GM12878 (cell line): ENCODE measurements at regions not wholly inside any gene's neighbourhood (a gene's known extent, or its start where the extent isn't known, plus 50 kb on each side); places are given as distances from the start of the nearest gene placed in this dataset.

Experiments
- ATAC-seq: fragments of 200-7000 bp; cut with Tn5 transposase; 3 replicates; pipeline ENCODE4 v1.9.1; 2020; ENCODE audit warnings: mild to moderate bottlenecking, moderate library complexity
- BruUV-seq: library from RNA; stranded (reverse); fragments of 400-500 nt; replicated peaks from 2 replicates; lab custom pipeline; 2021; lab: Mats Ljungman, UMichigan
- CTCF ChIA-PET: fragments of 300-600 bp; sonication (Branson Sonifier 250); formaldehyde crosslinking; extraction: SDS; loops from one replicate; lab custom pipeline; 2021; ENCODE audit warnings: inconsistent platforms; lab: Yijun Ruan, JAX
- POLR2A ChIA-PET: fragments of 350-600 bp; formaldehyde crosslinking; extraction: SDS; loops from one replicate; lab custom pipeline; 2021; ENCODE audit warnings: inconsistent platforms; lab: Charles Lee
- RAD21 ChIA-PET: fragments of 300-600 bp; sonication (Branson Sonifier 250); formaldehyde crosslinking; loops from one replicate; lab custom pipeline; 2023; ENCODE audit warnings: antibody characterized with exemption; ENCODE audit not compliant: unreplicated experiment; lab: Charles Lee
- SMC1A ChIA-PET: fragments of 300-600 bp; sonication (Branson Sonifier 250); formaldehyde crosslinking; loops from one replicate; lab custom pipeline; 2023; ENCODE audit not compliant: unreplicated experiment, uncharacterized antibody; lab: Charles Lee
- DNase-seq: peaks from one replicate; pipeline ENCODE4 v3.0.0-alpha.2; 2011; ENCODE audit warnings: low read depth, low spot score
- FAIRE-seq: peaks from 3 replicates; lab custom pipeline; 2011; peaks lifted over from hg19 to GRCh38; lab: Jason Lieb, UNC
- H2AFZ ChIP-seq: 2 replicates; pipeline ENCODE4 v1.6.0; 2011; ENCODE audit warnings: low read depth, low read length, control low read depth; ENCODE audit not compliant: control insufficient read depth
- H3K27ac ChIP-seq: 2 replicates; pipeline ENCODE4 v1.5.1; 2011; ENCODE audit warnings: control low read depth; ENCODE audit not compliant: control insufficient read depth, insufficient read depth
- H3K27me3 ChIP-seq, 2 experiments: replicated peaks in 1 of 2; 2 replicates each; pipeline versions ENCODE4 v1.6.0 to v1.6.1; 2011; ENCODE audit warnings: low read length in 1 of 2; ENCODE audit not compliant: control insufficient read depth in 2 of 2, insufficient read depth in 2 of 2
- H3K36me3 ChIP-seq, 2 experiments: 2 replicates each; pipeline ENCODE4 v1.5.1; 2011; ENCODE audit warnings: low read length in 1 of 2; ENCODE audit not compliant: control insufficient read depth in 2 of 2, insufficient read depth in 2 of 2
- H3K4me1 ChIP-seq: 2 replicates; pipeline ENCODE4 v1.6.1; 2011; ENCODE audit warnings: mild to moderate bottlenecking, low read length, moderate library complexity, mixed read lengths; ENCODE audit not compliant: control insufficient read depth, insufficient read depth
- H3K4me2 ChIP-seq: 2 replicates; pipeline ENCODE4 v1.6.0; 2011; ENCODE audit warnings: control low read depth; ENCODE audit not compliant: control insufficient read depth, insufficient read depth
- H3K4me3 ChIP-seq: fragments of 200-600 bp; sonication (generic); 2 replicates; pipeline ENCODE4 v1.5.1; 2016
- H3K79me2 ChIP-seq: 2 replicates; pipeline ENCODE4 v1.6.0; 2011; ENCODE audit warnings: low read length; ENCODE audit not compliant: control insufficient read depth, insufficient read depth
- H3K9ac ChIP-seq: 2 replicates; pipeline ENCODE4 v1.8.0; 2011; ENCODE audit warnings: low read length, control low read depth, mixed read lengths; ENCODE audit not compliant: control insufficient read depth, insufficient read depth
- H3K9me3 ChIP-seq: replicated peaks from 3 replicates; pipeline ENCODE4 v1.5.1; 2011; ENCODE audit warnings: mild to moderate bottlenecking, low read length; ENCODE audit not compliant: control insufficient read depth, insufficient read depth
- H4K20me1 ChIP-seq: 2 replicates; pipeline ENCODE4 v1.6.0; 2011; ENCODE audit not compliant: control insufficient read depth, insufficient read depth
- ESRRA ChIP-seq: IDR thresholded peaks from 2 replicates; pipeline ENCODE4 v1.6.1; 2012; ENCODE audit warnings: mild to moderate bottlenecking, low read length, improper control_type of control experiment
- JUNB ChIP-seq: IDR thresholded peaks from 2 replicates; pipeline ENCODE4 v1.6.1; 2016; ENCODE audit warnings: antibody characterized with exemption, mild to moderate bottlenecking
- JUND ChIP-seq: IDR thresholded peaks from 2 replicates; pipeline ENCODE4 v1.6.1; 2012; ENCODE audit warnings: low read depth, mild to moderate bottlenecking, low read length, improper control_type of control experiment, moderate library complexity
- MTA2 ChIP-seq: fragments of 450-650 bp; IDR thresholded peaks from 2 replicates; pipeline ENCODE4 v1.6.1; 2016; ENCODE audit warnings: low read depth, mild to moderate bottlenecking, moderate library complexity
- PBX3 ChIP-seq: IDR thresholded peaks from 2 replicates; pipeline ENCODE4 v1.6.1; 2011; ENCODE audit warnings: mild to moderate bottlenecking, low read depth, low read length, moderate library complexity; ENCODE audit not compliant: insufficient replicate concordance
- TAF1 ChIP-seq: IDR thresholded peaks from 2 replicates; pipeline ENCODE4 v1.6.1; 2011; ENCODE audit warnings: mild to moderate bottlenecking, low read depth, low read length, borderline replicate concordance
- USF2 ChIP-seq: IDR thresholded peaks from 2 replicates; pipeline ENCODE4 v1.6.1; 2011; ENCODE audit warnings: low read depth, low read length, improper control_type of control experiment, borderline replicate concordance
- WGBS: methylation state at CpG from one replicate; pipeline ENCODE4 v1.1.6; 2016; ENCODE audit warnings: low lambda C conversion rate; ENCODE audit not compliant: insufficient replicate concordance, insufficient coverage; ENCODE audit errors: missing lambda C conversion rate; 5-methylcytosine and 5-hydroxymethylcytosine counted together
- in situ Hi-C: fragments of 300-500 bp; cut with MboI; formaldehyde crosslinking; loops from 9 replicates; pipeline ENCODE4 v1.14.3; 2018; ENCODE audit warnings: mixed read lengths
- intact Hi-C: fragments of 100-400 bp; cut with micrococcal nuclease; formaldehyde crosslinking; loops from one replicate; pipeline ENCODE4 v1.14.2; 2022; ENCODE audit not compliant: unreplicated experiment

GRCh38 chr11:86119906-86120305 is 51.0 kb upstream of the PICALM start:
- H3K4me1 ChIP-seq = peaks cover 29% of the 10 kb centered on the region
- no peak for ATAC-seq
- no peaks in the 10 kb centered on the region for H4K20me1 ChIP-seq
- H3K4me2 ChIP-seq = no peak overlapping the region
- no peak for FAIRE-seq
- no peak overlapping the region for H3K27ac ChIP-seq
- no peak for DNase-seq
- no TSS peak for BruUV-seq
- H2AFZ ChIP-seq = no peak overlapping the region
- no peaks in the 10 kb centered on the region for H3K36me3 ChIP-seq
- ChIA-PET RAD21 (no interaction called here), CTCF (interaction anchor here (4.6 kb wide), 1 partner anchor 52 kb away, joined by 45 read pairs; the partner anchor contains the start of gene PICALM), SMC1A (interaction anchor here (1.2 to 1.5 kb wide), 2 partner anchors 11 to 81 kb away, joined by 3 to 5 read pairs; no protein-coding TSS in a partner anchor), POLR2A (no interaction called here)
- H3K9ac ChIP-seq = no peak overlapping the region
- TF ChIP-seq JUNB (no peak), USF2 (no peak)
- WGBS = 92% methylated on average over 1 of the region's 1 CpG
- intact Hi-C loops = loop anchor here (5.0 kb wide), 1 partner anchor 92 kb away; no protein-coding TSS in a partner anchor
- no peaks in the 10 kb centered on the region for H3K79me2 ChIP-seq
- H3K9me3 ChIP-seq = no peaks in the 10 kb centered on the region
- no peak overlapping the region for H3K4me3 ChIP-seq
- no peaks in the 10 kb centered on the region for H3K27me3 ChIP-seq
- in situ Hi-C loops = no loop called here

GRCh38 chr11:86119077-86119476 is 50.2 kb upstream of the PICALM start:
- ChIA-PET SMC1A (interaction anchor here (1.2 to 5.0 kb wide), 5 partner anchors 13 to 82 kb away, joined by 3 to 75 read pairs (median 30); partner anchors contain the start of gene PICALM), CTCF (interaction anchor here (4.6 kb wide), 1 partner anchor 52 kb away, joined by 45 read pairs; the partner anchor contains the start of gene PICALM), POLR2A (no interaction called here), RAD21 (interaction anchor here (1.5 to 2.2 kb wide), 2 partner anchors 19 to 100 kb away, joined by 4 to 7 read pairs; no protein-coding TSS in a partner anchor)
- H3K9me3 ChIP-seq = no peaks in the 10 kb centered on the region
- no TSS peak for BruUV-seq
- no peaks in the 10 kb centered on the region for H3K79me2 ChIP-seq
- peaks cover 22% of the 10 kb centered on the region for H3K4me1 ChIP-seq
- ATAC-seq (no peak), DNase-seq (no peak), FAIRE-seq (no peak)
- H3K4me2 ChIP-seq = no peak overlapping the region
- intact Hi-C loops = loop anchor here (5.0 kb wide), 1 partner anchor 93 kb away; no protein-coding TSS in a partner anchor
- no peaks in the 10 kb centered on the region for H3K27me3 ChIP-seq
- H3K36me3 ChIP-seq = no peaks in the 10 kb centered on the region
- in situ Hi-C loops = no loop called here
- WGBS = 95% methylated on average over 3 of the region's 3 CpGs
- H3K9ac ChIP-seq = no peak overlapping the region
- no peak overlapping the region for H2AFZ ChIP-seq
- no peak overlapping the region for H3K27ac ChIP-seq
- TF ChIP-seq ESRRA (no peak), MTA2 (no peak), PBX3 (no peak), TAF1 (no peak), JUND (no peak)
- H3K4me3 ChIP-seq = no peak overlapping the region
- H4K20me1 ChIP-seq = no peaks in the 10 kb centered on the region
